ENCODE measurements at regions not wholly inside any gene's neighbourhood (a gene's known extent, or its start where the extent isn't known, plus 50 kb on each side); places are given as distances from the start of the nearest gene placed in this dataset.

DNA sequence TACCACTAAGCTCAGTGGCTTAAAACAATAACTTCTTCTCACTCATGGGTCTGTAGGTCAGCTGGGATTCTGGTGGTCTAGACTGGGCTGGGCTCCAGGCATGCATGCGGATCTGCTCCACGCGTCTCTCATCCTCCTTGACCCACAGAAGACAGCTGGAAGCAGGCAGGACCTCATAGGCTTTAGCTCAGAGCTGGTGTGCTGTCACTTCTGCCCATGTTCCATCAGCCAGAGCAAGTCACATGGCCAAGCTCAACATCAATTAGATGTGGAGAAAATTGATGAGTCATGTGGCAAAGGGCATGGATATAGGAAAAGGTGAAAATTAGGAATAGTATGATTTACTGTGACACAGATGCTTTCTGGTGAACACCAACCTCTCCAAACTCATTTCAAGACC is 57.4 kb upstream of the PSMF1 start:
- no peak for DNase-seq (ENCODE audit: low spot score)
- in situ Hi-C loops (cut with HindIII; ENCODE audit: low sequenced_read_pairs): no loop called here

- no peak for DNase-seq (ENCODE audit: low spot score)
- in situ Hi-C loops (cut with HindIII; ENCODE audit: low sequenced_read_pairs): no loop called here
These were observed 56.7 kb upstream of the PSMF1 start for GRCh38 chr20:1061484-1062221.

DNA sequence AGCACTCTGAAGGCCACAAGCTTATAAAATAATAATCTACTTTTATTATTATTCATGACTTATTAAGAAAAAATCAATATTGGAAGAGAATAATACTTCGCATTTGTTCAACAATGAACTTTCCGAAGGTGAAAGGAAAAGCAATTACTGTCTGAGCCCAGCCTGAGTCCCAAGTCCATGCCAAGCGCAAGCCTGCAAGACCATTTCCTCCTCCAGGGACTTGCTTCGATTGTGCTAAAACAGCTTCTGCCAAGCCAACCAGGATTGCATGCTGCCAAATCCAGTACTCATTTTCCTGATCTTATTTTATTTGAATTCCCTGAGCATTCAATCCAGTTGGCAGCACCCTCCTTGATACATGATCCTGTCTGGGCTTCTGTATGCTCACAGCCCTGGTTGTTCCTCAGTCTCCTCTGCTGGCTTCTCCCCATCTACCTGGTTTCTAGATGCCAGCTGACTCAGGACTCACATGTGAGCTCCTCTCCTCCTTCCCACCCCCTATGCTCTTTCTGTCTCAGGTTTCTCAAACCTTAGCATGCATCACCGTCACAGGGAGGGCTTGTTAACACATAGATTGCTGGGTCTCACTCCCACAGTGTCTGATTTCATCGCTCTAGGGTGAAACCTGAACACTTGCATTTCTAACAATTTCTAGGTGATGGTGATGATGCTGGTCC is 55.9 kb upstream of the PSMF1 start:
- in situ Hi-C loops (cut with HindIII; ENCODE audit: low sequenced_read_pairs): no loop called here
- peak; percentile 1 for DNase-seq (ENCODE audit: low spot score)
